ENCODE measurements at regions not wholly inside any gene's neighbourhood (a gene's known extent, or its start where the extent isn't known, plus 50 kb on each side); places are given as distances from the start of the nearest gene placed in this dataset.

DNA sequence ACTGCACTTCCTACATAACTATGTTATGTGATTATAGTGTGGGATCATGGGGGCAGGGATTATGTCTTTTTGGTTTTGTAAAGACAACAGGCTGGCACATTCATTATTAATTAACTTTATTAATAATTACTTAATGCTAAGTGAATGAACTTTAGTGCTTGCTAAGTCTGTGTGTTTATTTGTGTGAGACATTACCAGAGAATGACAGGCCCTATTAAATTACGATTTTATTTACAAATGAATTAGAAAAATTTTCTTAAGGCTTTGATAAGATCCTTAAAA lies 100.9 kb downstream of the CD83 start:
- TF ChIP-seq, protein P1, sequence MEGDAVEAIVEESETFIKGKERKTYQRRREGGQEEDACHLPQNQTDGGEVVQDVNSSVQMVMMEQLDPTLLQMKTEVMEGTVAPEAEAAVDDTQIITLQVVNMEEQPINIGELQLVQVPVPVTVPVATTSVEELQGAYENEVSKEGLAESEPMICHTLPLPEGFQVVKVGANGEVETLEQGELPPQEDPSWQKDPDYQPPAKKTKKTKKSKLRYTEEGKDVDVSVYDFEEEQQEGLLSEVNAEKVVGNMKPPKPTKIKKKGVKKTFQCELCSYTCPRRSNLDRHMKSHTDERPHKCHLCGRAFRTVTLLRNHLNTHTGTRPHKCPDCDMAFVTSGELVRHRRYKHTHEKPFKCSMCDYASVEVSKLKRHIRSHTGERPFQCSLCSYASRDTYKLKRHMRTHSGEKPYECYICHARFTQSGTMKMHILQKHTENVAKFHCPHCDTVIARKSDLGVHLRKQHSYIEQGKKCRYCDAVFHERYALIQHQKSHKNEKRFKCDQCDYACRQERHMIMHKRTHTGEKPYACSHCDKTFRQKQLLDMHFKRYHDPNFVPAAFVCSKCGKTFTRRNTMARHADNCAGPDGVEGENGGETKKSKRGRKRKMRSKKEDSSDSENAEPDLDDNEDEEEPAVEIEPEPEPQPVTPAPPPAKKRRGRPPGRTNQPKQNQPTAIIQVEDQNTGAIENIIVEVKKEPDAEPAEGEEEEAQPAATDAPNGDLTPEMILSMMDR (IDR thresholded peaks at IDR 0.05; ENCODE audit: poor library complexity): no peak
- no peak for TF ChIP-seq EZH2 (IDR thresholded peaks at IDR 0.05; ENCODE audit: borderline replicate concordance)
- no peak for TF ChIP-seq EZH2phosphoT487 (IDR thresholded peaks at IDR 0.05; ENCODE audit: low read depth, severe bottlenecking, unreplicated experiment)
